Esophagus squamous epithelium (tissue), 4 donors: ENCODE measurements at regions not wholly inside any gene's neighbourhood (a gene's known extent, or its start where the extent isn't known, plus 50 kb on each side); places are given as distances from the start of the nearest gene placed in this dataset.

Source experiments
- CTCF ChIP-seq, 6 experiments: fragments of 450-650 bp in 4 of 6; fragments of 200-600 bp in 2 of 6; sonication (generic) in 2 of 6; IDR thresholded peaks; one replicate each; pipeline ENCODE4 v1.5.1; 2016 to 2019; ENCODE audit warnings: antibody characterized with exemption in 6 of 6, mild to moderate bottlenecking in 4 of 6, moderate library complexity in 4 of 6
- POLR2A ChIP-seq, 4 donors: fragments of 450-650 bp; IDR thresholded peaks; one replicate each; pipeline ENCODE4 v1.6.1; 2017; ENCODE audit warnings: antibody characterized with exemption in 4 of 4, mild to moderate bottlenecking in 4 of 4, moderate library complexity in 3 of 4

- TF ChIP-seq CTCF (IDR thresholded peaks at IDR 0.05) (no peak), POLR2A (IDR thresholded peaks at IDR 0.05) (no peak)
These were observed 233.1 kb downstream of the GADD45G start for GRCh38 chr9:89837934-89838310.
